Right lobe of liver (tissue), 4 donors: ENCODE measurements at regions not wholly inside any gene's neighbourhood (a gene's known extent, or its start where the extent isn't known, plus 50 kb on each side); places are given as distances from the start of the nearest gene placed in this dataset.

Experiments
- CTCF ChIP-seq, 4 donors: fragments of 200-600 bp in 3 of 4; fragments of 450-650 bp in 1 of 4; IDR thresholded peaks; one replicate each; pipeline versions ENCODE4 v1.5.1 to v1.8.0; 2016 to 2022; ENCODE audit warnings: antibody characterized with exemption in 4 of 4, mild to moderate bottlenecking in 2 of 4
- POLR2A ChIP-seq: fragments of 450-650 bp; IDR thresholded peaks from one replicate; pipeline ENCODE4 v1.6.1; 2017; ENCODE audit warnings: antibody characterized with exemption, mild to moderate bottlenecking
- donor health status: DM: no; HTN: no; CAD: no.
- donor health status: DM: no; HTN: no; CAD: no.
- donor health status: DM: no; HTN: yes; CAD: no.

GRCh38 chr12:68460236-68460635, 128.1 kb upstream of the MDM1 start:
- TF ChIP-seq POLR2A = no peak
- TF ChIP-seq CTCF (IDR thresholded peaks at IDR 0.05) = no peak
